ENCODE measurements at regions not wholly inside any gene's neighbourhood (a gene's known extent, or its start where the extent isn't known, plus 50 kb on each side); places are given as distances from the start of the nearest gene placed in this dataset.
"Not testable (repeated sequence)": the region's sequence is repeated elsewhere in the genome, so short reads cannot be mapped to it uniquely, and the experiment has no call there.

GRCh38 chr4:127505203-127505602 lies 127.6 kb upstream of the INTU start:
- H3K4me1 ChIP-seq (ENCODE audit: insufficient read depth, low read length) = peaks cover 22% of the 10 kb centered on the region
- H3K9ac ChIP-seq (ENCODE audit: low read depth, low read length) = no peak overlapping the region
- H3K36me3 ChIP-seq (ENCODE audit: insufficient read depth, low read length) = no peaks in the 10 kb centered on the region
- H3K9me3 ChIP-seq (ENCODE audit: control insufficient read depth, insufficient read depth, low read length) = no peaks in the 10 kb centered on the region

- H3K9ac ChIP-seq (ENCODE audit: low read depth, low read length) = no peak overlapping the region
- H3K9me3 ChIP-seq (ENCODE audit: control insufficient read depth, insufficient read depth, low read length) = no peaks in the 10 kb centered on the region
- H3K36me3 ChIP-seq (ENCODE audit: insufficient read depth, low read length) = no peaks in the 10 kb centered on the region
- peaks cover 16% of the 10 kb centered on the region for H3K4me1 ChIP-seq (ENCODE audit: insufficient read depth, low read length)
Measured at GRCh38 chr4:127506283-127506682, 126.5 kb upstream of the INTU start.

DNA sequence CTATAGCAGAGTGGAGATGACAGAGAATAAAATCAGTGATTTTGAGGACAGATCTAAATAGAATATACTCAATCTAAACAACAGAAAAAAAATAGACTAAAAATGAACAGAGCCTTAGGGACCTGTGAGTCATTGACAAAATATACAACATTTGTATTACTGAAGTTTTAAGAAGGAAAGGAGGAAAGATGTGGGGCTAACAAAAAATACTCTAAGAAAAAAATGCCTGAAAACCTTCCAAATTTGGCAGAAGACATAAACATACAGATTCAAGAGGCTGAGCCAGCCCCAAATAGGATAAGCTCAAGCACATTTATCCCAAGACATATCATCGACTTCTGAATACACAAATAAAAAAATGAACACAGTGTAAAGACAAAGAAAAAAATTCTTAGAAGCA lies 123.6 kb upstream of the INTU start:
- H3K36me3 ChIP-seq (ENCODE audit: insufficient read depth, low read length) = no peaks in the 10 kb centered on the region
- H3K4me1 ChIP-seq (ENCODE audit: insufficient read depth, low read length) = no peaks in the 10 kb centered on the region
- no peaks in the 10 kb centered on the region for H3K9me3 ChIP-seq (ENCODE audit: control insufficient read depth, insufficient read depth, low read length)
- no peak overlapping the region for H3K9ac ChIP-seq (ENCODE audit: low read depth, low read length)

- H3K9me3 ChIP-seq (ENCODE audit: control insufficient read depth, insufficient read depth, low read length); H3K9ac ChIP-seq (ENCODE audit: low read depth, low read length); H3K36me3 ChIP-seq (ENCODE audit: insufficient read depth, low read length); H3K4me1 ChIP-seq (ENCODE audit: insufficient read depth, low read length): not testable (repeated sequence)
Measured at GRCh38 chr4:127512672-127513071, 120.1 kb upstream of the INTU start.

- H3K36me3 ChIP-seq (ENCODE audit: insufficient read depth, low read length); H3K9ac ChIP-seq (ENCODE audit: low read depth, low read length); H3K9me3 ChIP-seq (ENCODE audit: control insufficient read depth, insufficient read depth, low read length): not testable (repeated sequence)
- peaks cover 22% of the 10 kb centered on the region; the same call in 1 of the 2 replicates for H3K4me1 ChIP-seq (ENCODE audit: insufficient read depth, low read length)
Measured at GRCh38 chr4:127515259-127515658, 117.5 kb upstream of the INTU start.

DNA sequence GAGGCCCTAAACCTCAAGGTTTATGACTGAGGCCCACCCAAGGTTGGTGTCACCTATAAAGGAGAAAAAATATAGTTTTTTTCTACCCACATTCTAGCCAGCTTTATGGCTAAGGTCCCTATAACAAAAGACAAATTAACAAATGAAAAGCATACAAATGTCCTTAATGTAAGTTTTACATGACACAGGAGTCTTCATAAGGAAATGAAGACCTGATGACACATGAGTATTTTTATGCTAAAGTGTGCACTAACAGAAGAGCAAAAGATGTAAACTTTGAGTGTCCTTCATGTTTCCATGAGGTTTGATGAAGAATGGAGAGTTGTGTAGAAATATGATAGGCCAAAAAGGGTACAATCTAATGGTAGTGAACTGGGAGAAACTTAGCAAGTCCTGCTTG lies 114.7 kb upstream of the INTU start:
- H3K4me1 ChIP-seq (ENCODE audit: insufficient read depth, low read length) = peaks cover 22% of the 10 kb centered on the region; the same call in 1 of the 2 replicates

GRCh38 chr4:127521463-127521862 lies 111.3 kb upstream of the INTU start:
- Histone ChIP-seq H3K4me1 (ENCODE audit: insufficient read depth, low read length) (peaks cover 22% of the 10 kb centered on the region; the same call in 1 of the 2 replicates), H3K36me3 (ENCODE audit: insufficient read depth, low read length) (no peaks in the 10 kb centered on the region), H3K9me3 (ENCODE audit: control insufficient read depth, insufficient read depth, low read length) (no peaks in the 10 kb centered on the region), H3K9ac (ENCODE audit: low read depth, low read length) (no peak overlapping the region)

More for the DNA sequence above, 114.7 kb upstream of the INTU start:
- no peaks in the 10 kb centered on the region for H3K9me3 ChIP-seq (ENCODE audit: control insufficient read depth, insufficient read depth, low read length)
- no peak overlapping the region for H3K9ac ChIP-seq (ENCODE audit: low read depth, low read length)
- H3K36me3 ChIP-seq (ENCODE audit: insufficient read depth, low read length) = no peaks in the 10 kb centered on the region

DNA sequence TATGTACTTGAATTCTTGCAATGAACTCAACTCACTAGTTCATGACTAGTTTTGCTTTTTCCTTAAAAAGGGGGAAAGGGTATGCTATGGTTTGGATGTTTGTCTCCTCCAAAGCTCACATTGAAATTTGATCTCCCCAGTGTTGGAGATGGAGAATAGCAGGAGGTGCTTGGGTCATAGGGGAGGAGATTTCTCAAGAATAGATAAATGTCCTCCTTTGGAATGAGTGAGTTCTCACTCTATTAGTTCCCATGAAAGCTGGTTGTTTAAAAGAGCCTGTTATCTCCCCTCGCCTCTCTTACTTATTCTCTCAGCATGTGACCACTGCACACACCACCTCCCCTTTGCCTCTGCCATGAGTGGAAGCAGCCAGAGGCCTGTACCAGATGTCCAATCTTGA lies 109.4 kb upstream of the INTU start:
- H3K4me1 ChIP-seq (ENCODE audit: insufficient read depth, low read length) = peaks cover 15% of the 10 kb centered on the region; the same call in 1 of the 2 replicates
- no peaks in the 10 kb centered on the region for H3K9me3 ChIP-seq (ENCODE audit: control insufficient read depth, insufficient read depth, low read length)
- H3K9ac ChIP-seq (ENCODE audit: low read depth, low read length) = no peak overlapping the region
- no peaks in the 10 kb centered on the region for H3K36me3 ChIP-seq (ENCODE audit: insufficient read depth, low read length)

GRCh38 chr4:127525608-127526007 lies 107.1 kb upstream of the INTU start:
- no peaks in the 10 kb centered on the region for H3K9me3 ChIP-seq (ENCODE audit: control insufficient read depth, insufficient read depth, low read length)
- H3K36me3 ChIP-seq (ENCODE audit: insufficient read depth, low read length) = no peaks in the 10 kb centered on the region
- no peaks in the 10 kb centered on the region for H3K4me1 ChIP-seq (ENCODE audit: insufficient read depth, low read length)
- H3K9ac ChIP-seq (ENCODE audit: low read depth, low read length) = no peak overlapping the region

DNA sequence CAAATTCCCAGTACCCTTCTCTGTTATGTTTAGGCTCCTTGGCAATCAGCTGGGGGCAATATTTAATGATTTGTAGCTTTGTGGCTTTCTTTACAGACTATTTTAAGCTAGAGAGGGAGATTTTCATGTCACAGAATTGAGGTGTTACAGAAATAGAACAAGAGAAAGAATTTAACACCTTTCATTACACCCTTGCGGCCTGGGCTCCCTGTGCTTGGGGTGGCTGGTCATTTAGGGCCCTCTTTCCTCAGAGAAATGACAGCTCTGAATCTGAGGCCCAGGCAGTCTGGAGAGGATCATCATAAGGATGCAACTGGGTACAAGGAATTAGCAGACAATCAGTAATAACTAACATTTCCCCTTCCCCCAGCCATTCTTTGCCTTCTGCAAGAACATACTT lies 104.5 kb upstream of the INTU start:
- Histone ChIP-seq H3K9me3 (ENCODE audit: control insufficient read depth, insufficient read depth, low read length) (no peaks in the 10 kb centered on the region; the same call in 1 of the 2 replicates), H3K36me3 (ENCODE audit: insufficient read depth, low read length) (no peaks in the 10 kb centered on the region), H3K9ac (ENCODE audit: low read depth, low read length) (no peak overlapping the region), H3K4me1 (ENCODE audit: insufficient read depth, low read length) (no peaks in the 10 kb centered on the region)

GRCh38 chr4:127529879-127530278 lies 102.9 kb upstream of the INTU start:
- H3K4me1 ChIP-seq (ENCODE audit: insufficient read depth, low read length); H3K36me3 ChIP-seq (ENCODE audit: insufficient read depth, low read length); H3K9me3 ChIP-seq (ENCODE audit: control insufficient read depth, insufficient read depth, low read length); H3K9ac ChIP-seq (ENCODE audit: low read depth, low read length): not testable (repeated sequence)

GRCh38 chr4:127533028-127533700 lies 99.6 kb upstream of the INTU start:
- no peaks in the 10 kb centered on the region for H3K4me1 ChIP-seq (ENCODE audit: insufficient read depth, low read length)
- H3K9me3 ChIP-seq (ENCODE audit: control insufficient read depth, insufficient read depth, low read length) = no peaks in the 10 kb centered on the region; the same call in 1 of the 2 replicates
- H3K9ac ChIP-seq (ENCODE audit: low read depth, low read length) = no peak overlapping the region
- H3K36me3 ChIP-seq (ENCODE audit: insufficient read depth, low read length) = no peaks in the 10 kb centered on the region

DNA sequence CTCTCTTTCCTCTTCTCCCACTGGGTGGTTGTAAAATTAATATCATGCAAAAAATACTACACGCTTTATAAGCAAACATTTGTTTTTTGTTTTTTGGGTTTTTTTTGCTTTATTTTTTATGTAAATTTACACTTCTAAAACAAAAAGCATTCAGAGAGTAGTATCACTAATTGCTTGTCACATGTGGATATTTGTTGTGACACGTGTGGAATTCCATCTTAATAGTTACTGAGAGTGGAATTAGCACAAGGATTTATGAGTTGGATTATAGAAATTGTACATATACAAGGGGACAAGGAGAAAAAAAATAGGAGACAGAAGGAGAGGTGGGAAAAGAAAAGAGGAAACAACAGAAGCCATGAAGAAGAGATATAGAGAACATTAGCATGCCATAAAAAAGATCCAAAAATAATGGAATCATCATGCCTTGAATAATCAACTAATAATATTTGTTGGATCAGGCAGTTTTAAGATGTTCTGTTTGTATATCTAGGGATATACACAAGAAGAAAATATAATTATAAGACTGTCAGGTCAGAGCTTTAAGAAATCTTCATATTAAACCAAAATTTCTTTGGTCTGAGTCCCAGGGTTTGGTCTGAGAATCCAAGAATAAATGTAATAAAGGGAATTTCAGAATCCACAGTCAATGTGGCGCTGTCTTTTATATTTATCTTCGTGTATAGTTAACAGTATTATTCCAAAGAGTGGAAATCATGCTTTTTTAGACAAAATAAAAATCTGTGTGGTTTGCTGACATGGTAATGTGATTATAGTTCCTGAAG lies 98.5 kb upstream of the INTU start:
- H3K4me1 ChIP-seq (ENCODE audit: insufficient read depth, low read length) = peaks cover 3% of the 10 kb centered on the region; the same call in 1 of the 2 replicates
- H3K36me3 ChIP-seq (ENCODE audit: insufficient read depth, low read length) = no peaks in the 10 kb centered on the region
- H3K9me3 ChIP-seq (ENCODE audit: control insufficient read depth, insufficient read depth, low read length) = no peaks in the 10 kb centered on the region; the same call in 1 of the 2 replicates
- no peak overlapping the region for H3K9ac ChIP-seq (ENCODE audit: low read depth, low read length)

DNA sequence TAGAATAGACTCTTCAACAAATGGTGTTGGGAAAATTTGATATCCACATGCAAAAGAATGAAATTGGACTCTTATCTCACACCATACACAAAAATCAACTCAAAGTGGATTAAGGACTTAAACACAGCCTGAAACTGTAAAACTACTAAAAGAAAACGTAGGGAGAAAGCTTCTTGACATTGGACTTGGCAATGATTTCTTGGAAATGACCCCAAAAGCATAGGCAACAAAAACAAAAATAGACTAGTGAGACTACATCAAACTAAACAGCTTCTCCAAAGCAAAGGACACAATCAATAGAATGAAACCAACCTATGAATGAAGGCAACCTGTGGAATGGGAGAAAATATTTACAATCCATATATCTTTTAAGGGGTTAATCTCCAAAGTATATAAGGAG lies 94.7 kb upstream of the INTU start:
- H3K9ac ChIP-seq (ENCODE audit: low read depth, low read length) = no peak overlapping the region
- no peaks in the 10 kb centered on the region for H3K36me3 ChIP-seq (ENCODE audit: insufficient read depth, low read length)
- H3K4me1 ChIP-seq (ENCODE audit: insufficient read depth, low read length) = peaks cover 18% of the 10 kb centered on the region; the same call in 1 of the 2 replicates
- H3K9me3 ChIP-seq (ENCODE audit: control insufficient read depth, insufficient read depth, low read length) = no peaks in the 10 kb centered on the region

DNA sequence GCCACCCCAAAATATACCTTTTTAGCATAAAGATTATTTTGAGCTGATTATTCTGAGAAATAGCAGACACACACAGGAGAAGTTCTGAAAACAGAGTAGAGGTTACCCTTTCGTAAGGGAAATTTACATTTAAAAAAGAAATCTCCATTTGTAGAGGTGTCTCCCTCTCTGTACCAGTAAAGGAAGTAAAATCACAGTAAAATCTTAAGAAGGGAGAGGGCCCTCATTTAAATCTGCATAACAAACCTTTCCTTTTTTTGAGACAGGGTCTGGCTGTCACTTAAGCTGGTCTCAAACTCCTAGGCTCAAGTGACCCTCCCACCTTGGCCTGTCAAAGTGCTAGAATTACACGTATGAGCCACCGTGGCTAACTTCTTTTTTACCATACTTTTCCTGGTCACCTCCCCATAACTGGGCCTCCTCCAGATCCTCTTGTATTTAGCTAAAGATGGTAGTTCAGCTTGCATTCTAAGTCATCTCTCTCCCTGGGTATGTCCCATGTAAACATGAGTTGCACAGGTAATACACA lies 92.2 kb upstream of the INTU start:
- Histone ChIP-seq H3K4me1 (ENCODE audit: insufficient read depth, low read length) (peaks cover 18% of the 10 kb centered on the region; the same call in 1 of the 2 replicates), H3K9me3 (ENCODE audit: control insufficient read depth, insufficient read depth, low read length) (no peaks in the 10 kb centered on the region), H3K36me3 (ENCODE audit: insufficient read depth, low read length) (no peaks in the 10 kb centered on the region)

More for the DNA sequence above, 92.2 kb upstream of the INTU start:
- no peak overlapping the region for H3K9ac ChIP-seq (ENCODE audit: low read depth, low read length)

Data from ES-I3 (cell line).